Keratinocyte (primary cell): ENCODE measurements at regions not wholly inside any gene's neighbourhood (a gene's known extent, or its start where the extent isn't known, plus 50 kb on each side); places are given as distances from the start of the nearest gene placed in this dataset.

Source experiments
- DNase-seq: peaks from one replicate; pipeline ENCODE4 v3.0.0-alpha.2; 2011; ENCODE audit warnings: low read depth, missing footprints, low spot score
- FAIRE-seq: peaks from 2 replicates; lab custom pipeline; 2011; peaks lifted over from hg19 to GRCh38; lab: Jason Lieb, UNC
- H2AFZ ChIP-seq: 2 replicates; pipeline ENCODE4 v1.6.0; 2012; ENCODE audit warnings: low read length, control low read depth, inconsistent platforms; ENCODE audit not compliant: control insufficient read depth
- H3K27ac ChIP-seq: 2 replicates; pipeline ENCODE4 v1.5.1; 2011; ENCODE audit warnings: low read length; ENCODE audit not compliant: control insufficient read depth, insufficient read depth
- H3K27me3 ChIP-seq: 3 replicates; pipeline ENCODE4 v1.6.0; 2011; ENCODE audit warnings: low read length; ENCODE audit not compliant: control insufficient read depth, insufficient read depth; ENCODE audit errors: extremely low read depth
- H3K36me3 ChIP-seq, 2 experiments: 2 replicates in 1 of 2; 3 replicates in 1 of 2; pipeline ENCODE4 v1.5.1; 2011; ENCODE audit warnings: low read length in 2 of 2, mild to moderate bottlenecking in 1 of 2; ENCODE audit not compliant: control insufficient read depth in 2 of 2, insufficient read depth in 2 of 2; ENCODE audit errors: extremely low read depth in 1 of 2
- H3K4me1 ChIP-seq: 3 replicates; pipeline ENCODE4 v1.5.1; 2011; ENCODE audit warnings: low read length; ENCODE audit not compliant: control insufficient read depth, insufficient read depth; ENCODE audit errors: extremely low read depth
- H3K4me2 ChIP-seq: 3 replicates; pipeline ENCODE4 v1.6.0; 2011; ENCODE audit warnings: low read depth, low read length; ENCODE audit not compliant: control insufficient read depth, insufficient read depth; ENCODE audit errors: extremely low read depth
- H3K4me3 ChIP-seq, 3 experiments: fragments of 200-600 bp in 1 of 3; sonication (generic) in 1 of 3; 2 replicates in 2 of 3; 3 replicates in 1 of 3; pipeline ENCODE4 v1.5.1; 2011 to 2016; ENCODE audit warnings: low read length in 3 of 3, mild to moderate bottlenecking in 3 of 3, control low read depth in 2 of 3, inconsistent platforms in 1 of 3, low read depth in 1 of 3, mixed read lengths in 1 of 3, mixed run types in 1 of 3, moderate library complexity in 1 of 3; ENCODE audit not compliant: control insufficient read depth in 2 of 3, insufficient read depth in 2 of 3; ENCODE audit errors: extremely low read depth in 1 of 3
- H3K79me2 ChIP-seq: 2 replicates; pipeline ENCODE4 v1.6.0; 2012; ENCODE audit warnings: low read length; ENCODE audit not compliant: control insufficient read depth, insufficient read depth
- H3K9ac ChIP-seq: 3 replicates; pipeline ENCODE4 v1.6.0; 2011; ENCODE audit warnings: low read length; ENCODE audit not compliant: control insufficient read depth, insufficient read depth; ENCODE audit errors: extremely low read depth
- H3K9me1 ChIP-seq: 3 replicates; pipeline ENCODE4 v1.6.0; 2011; ENCODE audit warnings: low read length; ENCODE audit not compliant: control insufficient read depth, insufficient read depth; ENCODE audit errors: extremely low read depth
- H3K9me3 ChIP-seq: 2 replicates; pipeline ENCODE4 v1.5.1; 2012; ENCODE audit warnings: low read depth, low read length; ENCODE audit not compliant: control insufficient read depth
- H4K20me1 ChIP-seq: 3 replicates; pipeline ENCODE4 v1.6.0; 2011; ENCODE audit warnings: low read length; ENCODE audit not compliant: control insufficient read depth, insufficient read depth; ENCODE audit errors: extremely low read depth
- EZH2 ChIP-seq: IDR thresholded peaks from one replicate; pipeline ENCODE4 v1.6.1; 2012; ENCODE audit warnings: inconsistent platforms, mild to moderate bottlenecking, low read length, moderate library complexity
- dilution Hi-C: fragments of 300-500 bp; cut with MboI; formaldehyde crosslinking; loops from one replicate; pipeline ENCODE4 v1.7.0; 2020; ENCODE audit warnings: low sequenced_read_pairs; ENCODE audit not compliant: extremely low pct_ligation_motif_present
- TF ChIP-seq, protein P1 (sequence below), 3 experiments: IDR thresholded peaks in 1 of 3; conservative IDR thresholded peaks in 1 of 3; optimal IDR thresholded peaks in 1 of 3; 2 replicates in 2 of 3; 3 replicates in 1 of 3; pipeline versions ENCODE3 to v1.5.1; 2011; ENCODE audit warnings: low read length in 3 of 3, mild to moderate bottlenecking in 3 of 3, moderate library complexity in 2 of 3, control low read depth in 1 of 3, inconsistent platforms in 1 of 3; ENCODE audit not compliant: insufficient read depth in 2 of 3; ENCODE audit errors: extremely low read depth in 1 of 3

DNA sequence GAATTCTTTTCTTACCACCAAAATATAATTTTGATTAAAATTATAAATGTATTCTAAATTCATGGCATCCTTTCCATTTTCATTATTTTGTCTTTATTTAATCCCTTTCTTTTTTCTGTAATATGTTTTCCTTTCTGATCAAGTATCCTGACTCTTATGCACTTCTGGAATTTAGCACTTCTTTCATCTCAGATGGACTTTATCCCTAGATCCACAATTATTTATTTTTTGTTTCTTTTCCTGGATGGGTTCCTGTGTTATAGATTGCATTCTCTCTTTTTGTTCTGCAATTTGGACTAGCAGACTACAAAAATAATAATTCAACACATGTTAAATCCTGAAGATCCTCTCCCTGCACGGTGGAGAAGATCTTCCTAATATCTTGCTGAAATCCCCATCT is 76.9 kb upstream of the CDIN1 start:
- Histone ChIP-seq H3K9me1 (no peaks in the 10 kb centered on the region), H3K79me2 (no peaks in the 10 kb centered on the region), H3K4me3 (no peak overlapping the region), H3K27me3 (no peaks in the 10 kb centered on the region), H3K4me2 (no peak overlapping the region), H3K36me3 (no peaks in the 10 kb centered on the region), H2AFZ (no peak overlapping the region), H3K9me3 (no peaks in the 10 kb centered on the region), H3K4me1 (no peaks in the 10 kb centered on the region), H4K20me1 (no peaks in the 10 kb centered on the region), H3K9ac (no peak overlapping the region), H3K27ac (no peak overlapping the region)
- DNase-seq (no peak), FAIRE-seq (no peak)
- no peak for TF ChIP-seq EZH2
- TF ChIP-seq, protein P1, sequence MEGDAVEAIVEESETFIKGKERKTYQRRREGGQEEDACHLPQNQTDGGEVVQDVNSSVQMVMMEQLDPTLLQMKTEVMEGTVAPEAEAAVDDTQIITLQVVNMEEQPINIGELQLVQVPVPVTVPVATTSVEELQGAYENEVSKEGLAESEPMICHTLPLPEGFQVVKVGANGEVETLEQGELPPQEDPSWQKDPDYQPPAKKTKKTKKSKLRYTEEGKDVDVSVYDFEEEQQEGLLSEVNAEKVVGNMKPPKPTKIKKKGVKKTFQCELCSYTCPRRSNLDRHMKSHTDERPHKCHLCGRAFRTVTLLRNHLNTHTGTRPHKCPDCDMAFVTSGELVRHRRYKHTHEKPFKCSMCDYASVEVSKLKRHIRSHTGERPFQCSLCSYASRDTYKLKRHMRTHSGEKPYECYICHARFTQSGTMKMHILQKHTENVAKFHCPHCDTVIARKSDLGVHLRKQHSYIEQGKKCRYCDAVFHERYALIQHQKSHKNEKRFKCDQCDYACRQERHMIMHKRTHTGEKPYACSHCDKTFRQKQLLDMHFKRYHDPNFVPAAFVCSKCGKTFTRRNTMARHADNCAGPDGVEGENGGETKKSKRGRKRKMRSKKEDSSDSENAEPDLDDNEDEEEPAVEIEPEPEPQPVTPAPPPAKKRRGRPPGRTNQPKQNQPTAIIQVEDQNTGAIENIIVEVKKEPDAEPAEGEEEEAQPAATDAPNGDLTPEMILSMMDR (optimal IDR thresholded peaks at IDR 0.05 in 1 of 3, IDR thresholded peaks at IDR 0.05 in 1 of 3, conservative IDR thresholded peaks at IDR 0.05 in 1 of 3; ENCODE audit: extremely low read depth in 1 of 3, insufficient read depth in 2 of 3, low read length in 3 of 3): no peak
- dilution Hi-C loops: no loop called here

DNA sequence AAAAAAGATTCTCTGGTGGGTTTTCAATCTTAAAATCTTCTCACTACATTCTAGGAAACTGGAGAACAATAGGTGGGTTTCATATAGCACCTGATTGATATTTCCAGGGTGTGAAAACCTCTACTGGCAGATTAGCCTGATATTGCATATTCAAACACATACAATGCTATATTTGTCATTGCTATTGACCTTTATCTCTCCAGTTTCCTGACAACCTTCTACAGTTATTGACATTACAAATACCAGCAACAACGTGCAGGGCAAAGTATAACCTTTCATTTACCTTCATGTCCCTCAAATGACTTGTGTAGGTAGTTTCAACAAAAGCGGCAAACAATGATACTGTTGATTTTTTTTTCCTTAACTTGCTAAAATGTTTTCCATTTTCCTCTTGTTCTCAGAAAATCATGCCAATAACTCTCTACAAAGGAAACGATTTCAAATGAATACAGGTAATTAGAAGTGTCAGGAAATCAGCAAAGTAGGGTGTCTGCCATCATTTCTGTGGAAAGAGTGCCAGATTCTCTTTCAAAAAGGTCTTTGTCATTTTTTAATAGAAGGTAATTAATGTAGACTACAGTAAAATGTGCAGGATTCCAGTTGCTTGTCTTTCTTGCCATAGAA is 72.6 kb upstream of the CDIN1 start:
- DNase-seq (no peak), FAIRE-seq (no peak)
- H3K9me3 ChIP-seq: no peaks in the 10 kb centered on the region
- no peak overlapping the region for H3K4me2 ChIP-seq
- H3K79me2 ChIP-seq: no peaks in the 10 kb centered on the region
- H4K20me1 ChIP-seq: no peaks in the 10 kb centered on the region
- no peaks in the 10 kb centered on the region for H3K36me3 ChIP-seq
- H3K4me1 ChIP-seq: no peaks in the 10 kb centered on the region
- TF ChIP-seq EZH2: no peak
- TF ChIP-seq, protein P1 (optimal IDR thresholded peaks at IDR 0.05 in 1 of 3, IDR thresholded peaks at IDR 0.05 in 1 of 3, conservative IDR thresholded peaks at IDR 0.05 in 1 of 3; ENCODE audit: extremely low read depth in 1 of 3, insufficient read depth in 2 of 3, low read length in 3 of 3): no peak
- H3K9me1 ChIP-seq: no peaks in the 10 kb centered on the region
- H3K9ac ChIP-seq: no peak overlapping the region
- no peak overlapping the region for H2AFZ ChIP-seq
- no peak overlapping the region for H3K4me3 ChIP-seq
- dilution Hi-C loops: no loop called here
- no peaks in the 10 kb centered on the region for H3K27me3 ChIP-seq
- H3K27ac ChIP-seq: no peak overlapping the region
